WI38 (cell line): ENCODE measurements at regions not wholly inside any gene's neighbourhood (a gene's known extent, or its start where the extent isn't known, plus 50 kb on each side); places are given as distances from the start of the nearest gene placed in this dataset.

Experiments
- H3K4me3 ChIP-seq: 2 replicates; pipeline ENCODE4 v1.5.1; 2011; ENCODE audit warnings: low read depth, mild to moderate bottlenecking, control low read depth, low read length
- TF ChIP-seq, protein P1 (sequence below): IDR thresholded peaks from 2 replicates; pipeline ENCODE4 v1.5.1; 2012; ENCODE audit warnings: low read depth, mild to moderate bottlenecking, control low read depth, low read length

DNA sequence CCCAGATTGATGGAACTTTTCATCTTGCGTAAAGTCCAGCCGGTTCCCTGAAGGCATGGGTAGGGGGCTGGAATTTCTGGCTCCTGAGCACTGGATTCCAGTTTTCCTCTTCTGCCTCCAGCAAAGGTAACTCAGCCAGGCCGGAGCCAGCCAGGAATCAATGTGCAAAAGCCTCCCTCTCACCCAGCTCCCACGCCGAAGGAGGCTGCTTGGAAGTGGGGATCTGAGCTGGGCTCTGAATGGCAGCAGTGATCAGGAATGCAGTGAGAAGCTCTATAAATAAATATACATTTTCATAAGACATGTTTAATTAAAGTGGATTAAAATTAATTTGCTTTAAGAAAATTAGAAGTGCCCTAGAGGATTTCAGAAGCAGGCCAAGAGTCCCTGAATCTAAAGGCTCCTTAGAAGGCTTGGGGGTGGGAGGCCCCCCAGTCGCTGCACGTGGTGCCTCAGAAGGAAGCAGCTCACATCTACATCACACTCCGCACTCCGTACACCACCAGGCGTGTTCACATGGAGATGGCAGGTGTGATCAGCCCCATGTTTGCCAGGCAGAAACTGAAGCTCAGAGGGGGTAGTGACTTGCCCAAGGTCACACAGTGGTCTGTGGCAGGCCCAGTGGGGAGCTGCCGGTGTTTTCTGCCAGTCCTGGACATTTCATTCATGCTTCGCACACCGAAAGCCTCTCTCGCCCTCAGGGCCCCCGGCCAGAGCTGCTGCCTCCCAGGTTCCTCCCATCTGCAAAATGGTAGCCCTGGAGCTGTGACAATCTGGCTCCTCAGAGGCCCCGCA, 148.6 kb upstream of the LINGO1 start:
- no peak overlapping the region for H3K4me3 ChIP-seq
- TF ChIP-seq, protein P1, sequence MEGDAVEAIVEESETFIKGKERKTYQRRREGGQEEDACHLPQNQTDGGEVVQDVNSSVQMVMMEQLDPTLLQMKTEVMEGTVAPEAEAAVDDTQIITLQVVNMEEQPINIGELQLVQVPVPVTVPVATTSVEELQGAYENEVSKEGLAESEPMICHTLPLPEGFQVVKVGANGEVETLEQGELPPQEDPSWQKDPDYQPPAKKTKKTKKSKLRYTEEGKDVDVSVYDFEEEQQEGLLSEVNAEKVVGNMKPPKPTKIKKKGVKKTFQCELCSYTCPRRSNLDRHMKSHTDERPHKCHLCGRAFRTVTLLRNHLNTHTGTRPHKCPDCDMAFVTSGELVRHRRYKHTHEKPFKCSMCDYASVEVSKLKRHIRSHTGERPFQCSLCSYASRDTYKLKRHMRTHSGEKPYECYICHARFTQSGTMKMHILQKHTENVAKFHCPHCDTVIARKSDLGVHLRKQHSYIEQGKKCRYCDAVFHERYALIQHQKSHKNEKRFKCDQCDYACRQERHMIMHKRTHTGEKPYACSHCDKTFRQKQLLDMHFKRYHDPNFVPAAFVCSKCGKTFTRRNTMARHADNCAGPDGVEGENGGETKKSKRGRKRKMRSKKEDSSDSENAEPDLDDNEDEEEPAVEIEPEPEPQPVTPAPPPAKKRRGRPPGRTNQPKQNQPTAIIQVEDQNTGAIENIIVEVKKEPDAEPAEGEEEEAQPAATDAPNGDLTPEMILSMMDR = no peak

DNA sequence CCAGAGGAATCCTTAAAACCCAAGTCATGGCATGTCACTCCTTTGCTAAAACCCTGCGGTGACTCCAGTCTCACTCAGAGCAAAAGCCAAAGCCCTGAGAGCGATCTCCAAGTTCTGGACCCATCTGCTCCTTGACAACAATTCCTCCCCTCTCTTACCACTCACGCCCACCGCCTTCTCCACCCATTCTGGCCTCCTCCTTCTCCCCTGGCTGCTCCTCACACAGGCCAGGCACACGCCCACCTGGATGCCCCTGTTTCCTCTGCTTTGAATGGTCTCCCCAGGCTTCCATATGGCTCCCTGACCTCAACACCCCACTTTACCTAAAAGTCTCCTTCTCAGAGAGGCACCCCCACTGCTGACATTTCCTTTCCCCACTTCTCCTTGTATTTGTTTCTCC, 146.1 kb upstream of the LINGO1 start:
- TF ChIP-seq, protein P1 = no peak
- H3K4me3 ChIP-seq = no peak overlapping the region

- no peak overlapping the region for H3K4me3 ChIP-seq
- TF ChIP-seq, protein P1 = no peak
These were observed 143.1 kb upstream of the LINGO1 start for GRCh38 chr15:77775837-77776236.

DNA sequence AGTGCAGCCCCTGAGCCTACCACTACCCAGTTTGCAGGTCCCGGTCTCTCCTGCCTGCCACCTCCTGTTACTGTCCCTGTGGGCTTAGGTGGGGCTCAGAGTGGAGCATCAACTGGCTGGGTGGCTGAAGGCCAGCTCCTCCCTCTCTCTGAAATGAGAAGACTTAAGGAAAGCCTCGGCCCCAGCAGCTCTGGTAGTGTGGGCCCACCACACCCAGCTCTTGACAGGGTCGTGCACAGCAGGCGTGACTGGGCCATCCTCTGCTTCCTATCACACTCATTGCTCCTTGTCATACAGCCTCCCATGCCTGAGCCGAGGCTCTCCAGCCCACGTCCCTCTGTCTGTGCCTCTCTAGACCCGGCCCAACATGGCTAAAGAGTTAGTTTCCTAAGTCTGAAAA, 142.7 kb upstream of the LINGO1 start:
- no peak overlapping the region for H3K4me3 ChIP-seq
- TF ChIP-seq, protein P1 = no peak

DNA sequence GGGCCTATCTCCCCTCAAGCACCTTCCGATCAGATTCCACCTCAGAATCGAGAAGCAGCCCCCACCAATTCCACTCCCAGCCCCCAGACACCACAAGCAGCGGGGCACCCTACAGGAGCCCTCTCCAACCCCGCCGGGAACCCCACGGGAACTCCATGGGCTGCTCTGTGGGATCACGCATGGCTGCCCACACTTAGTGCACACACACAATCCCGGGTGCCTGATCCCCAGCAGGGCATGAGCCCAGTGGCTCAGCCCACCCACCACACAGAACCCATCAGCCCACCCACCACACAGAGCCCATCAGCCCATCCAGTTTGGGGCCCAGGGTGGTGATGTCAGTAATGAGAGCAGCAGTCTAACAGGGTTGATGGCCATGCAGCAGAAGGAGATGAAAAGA, 141.6 kb upstream of the LINGO1 start:
- TF ChIP-seq, protein P1 = no peak
- no peak overlapping the region for H3K4me3 ChIP-seq

DNA sequence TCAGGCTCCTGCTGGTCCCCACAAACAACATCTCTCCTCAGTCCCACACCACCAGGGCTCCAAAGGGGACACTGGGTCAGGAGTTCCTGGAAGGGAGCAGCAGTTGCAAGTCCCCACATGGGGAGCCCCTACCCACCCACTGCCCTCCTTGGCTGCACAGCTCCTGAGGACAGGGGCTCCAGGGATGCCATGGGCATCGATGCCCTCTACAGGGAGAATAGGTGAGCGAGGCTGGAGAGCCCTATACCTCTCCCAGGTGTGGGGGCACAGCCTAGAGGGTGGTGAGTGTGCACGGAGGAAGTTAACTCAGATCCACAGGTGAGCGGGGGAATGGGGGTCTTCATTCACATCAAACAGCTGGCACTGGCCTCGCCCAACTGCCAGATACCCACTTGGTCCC, 141.2 kb upstream of the LINGO1 start:
- TF ChIP-seq, protein P1 = no peak
- no peak overlapping the region for H3K4me3 ChIP-seq

GRCh38 chr15:77772641-77773402, 140.1 kb upstream of the LINGO1 start:
- TF ChIP-seq, protein P1 = no peak
- H3K4me3 ChIP-seq = no peak overlapping the region
